Fibroblast of mammary gland (primary cell): ENCODE measurements at regions not wholly inside any gene's neighbourhood (a gene's known extent, or its start where the extent isn't known, plus 50 kb on each side); places are given as distances from the start of the nearest gene placed in this dataset.

Source experiments
- DNase-seq: peaks from one replicate; pipeline ENCODE4 v3.0.0-alpha.2; 2010; ENCODE audit warnings: low read depth
- H3K4me3 ChIP-seq: 2 replicates; pipeline ENCODE4 v1.5.1; 2011; ENCODE audit warnings: low read depth, mild to moderate bottlenecking, low read length, moderate library complexity; ENCODE audit not compliant: control insufficient read depth
- TF ChIP-seq, protein P1 (sequence below): conservative IDR thresholded peaks from 2 replicates; pipeline ENCODE4 v1.5.1; 2011; ENCODE audit warnings: low read depth, low read length, inconsistent platforms; ENCODE audit not compliant: control insufficient read depth, insufficient read depth

DNA sequence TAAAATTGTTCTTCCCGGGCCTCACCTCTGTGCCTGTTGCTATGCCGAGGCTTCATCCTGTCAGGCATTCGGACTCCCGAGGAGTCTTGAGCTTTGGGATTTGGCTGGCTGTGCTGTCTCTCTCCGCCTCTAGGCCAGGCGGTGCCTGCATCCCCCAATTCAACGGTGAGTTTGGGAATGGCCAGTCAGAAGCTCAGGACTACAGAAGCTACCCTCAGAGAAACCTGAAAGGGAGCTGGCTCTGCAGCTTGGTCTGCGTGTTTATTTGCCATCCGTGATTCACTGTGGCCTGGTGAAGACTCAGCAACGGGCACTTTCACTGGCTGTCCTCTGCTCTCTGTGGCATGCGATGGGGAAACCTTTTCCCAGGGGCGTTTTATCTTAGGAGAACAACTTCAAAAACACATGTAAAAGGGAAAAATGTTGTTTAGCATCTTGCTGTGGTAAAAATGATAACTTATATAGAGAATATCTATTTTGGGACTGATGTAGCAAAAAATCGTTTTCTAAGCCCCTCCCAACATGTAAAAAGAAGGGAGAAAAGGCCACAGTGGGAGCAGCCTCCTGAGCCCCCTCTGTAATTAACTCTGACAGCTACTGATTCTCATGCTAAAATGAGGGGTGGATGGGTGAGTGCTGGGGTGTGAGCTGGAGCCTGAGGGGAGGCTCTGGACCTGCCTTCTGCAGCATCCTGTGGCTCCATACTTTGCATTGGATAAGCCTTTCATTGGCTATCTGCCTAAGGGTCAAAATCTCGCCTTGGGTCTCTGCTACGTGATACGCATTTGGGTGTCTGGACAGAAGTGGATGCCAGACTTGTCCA lies 103.4 kb upstream of the KLHL25 start:
- DNase-seq, result no peak
- H3K4me3 ChIP-seq, result no peak overlapping the region
- TF ChIP-seq, protein P1, sequence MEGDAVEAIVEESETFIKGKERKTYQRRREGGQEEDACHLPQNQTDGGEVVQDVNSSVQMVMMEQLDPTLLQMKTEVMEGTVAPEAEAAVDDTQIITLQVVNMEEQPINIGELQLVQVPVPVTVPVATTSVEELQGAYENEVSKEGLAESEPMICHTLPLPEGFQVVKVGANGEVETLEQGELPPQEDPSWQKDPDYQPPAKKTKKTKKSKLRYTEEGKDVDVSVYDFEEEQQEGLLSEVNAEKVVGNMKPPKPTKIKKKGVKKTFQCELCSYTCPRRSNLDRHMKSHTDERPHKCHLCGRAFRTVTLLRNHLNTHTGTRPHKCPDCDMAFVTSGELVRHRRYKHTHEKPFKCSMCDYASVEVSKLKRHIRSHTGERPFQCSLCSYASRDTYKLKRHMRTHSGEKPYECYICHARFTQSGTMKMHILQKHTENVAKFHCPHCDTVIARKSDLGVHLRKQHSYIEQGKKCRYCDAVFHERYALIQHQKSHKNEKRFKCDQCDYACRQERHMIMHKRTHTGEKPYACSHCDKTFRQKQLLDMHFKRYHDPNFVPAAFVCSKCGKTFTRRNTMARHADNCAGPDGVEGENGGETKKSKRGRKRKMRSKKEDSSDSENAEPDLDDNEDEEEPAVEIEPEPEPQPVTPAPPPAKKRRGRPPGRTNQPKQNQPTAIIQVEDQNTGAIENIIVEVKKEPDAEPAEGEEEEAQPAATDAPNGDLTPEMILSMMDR, result no peak

DNA sequence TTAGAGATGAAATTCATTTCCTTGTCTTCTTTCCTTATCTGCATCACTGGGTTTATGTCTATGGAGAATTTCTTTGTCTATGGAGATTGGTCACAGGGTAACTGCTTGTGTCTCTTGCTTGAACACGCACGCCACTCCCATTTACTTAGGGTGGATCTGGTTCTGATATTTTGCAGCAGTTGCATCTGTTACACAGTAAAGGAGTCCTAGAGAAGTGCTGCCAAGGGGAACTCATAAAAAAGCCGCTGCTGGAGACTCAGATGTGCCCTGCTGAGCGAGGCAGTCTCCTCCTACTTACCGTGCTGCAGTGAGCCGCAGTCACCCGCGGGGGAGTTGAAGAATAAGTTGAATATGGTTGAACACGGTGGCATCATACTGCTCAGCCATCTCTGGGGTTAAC lies 105.2 kb upstream of the KLHL25 start:
- TF ChIP-seq, protein P1, result no peak
- H3K4me3 ChIP-seq, result no peak overlapping the region
- DNase-seq, result no peak

DNA sequence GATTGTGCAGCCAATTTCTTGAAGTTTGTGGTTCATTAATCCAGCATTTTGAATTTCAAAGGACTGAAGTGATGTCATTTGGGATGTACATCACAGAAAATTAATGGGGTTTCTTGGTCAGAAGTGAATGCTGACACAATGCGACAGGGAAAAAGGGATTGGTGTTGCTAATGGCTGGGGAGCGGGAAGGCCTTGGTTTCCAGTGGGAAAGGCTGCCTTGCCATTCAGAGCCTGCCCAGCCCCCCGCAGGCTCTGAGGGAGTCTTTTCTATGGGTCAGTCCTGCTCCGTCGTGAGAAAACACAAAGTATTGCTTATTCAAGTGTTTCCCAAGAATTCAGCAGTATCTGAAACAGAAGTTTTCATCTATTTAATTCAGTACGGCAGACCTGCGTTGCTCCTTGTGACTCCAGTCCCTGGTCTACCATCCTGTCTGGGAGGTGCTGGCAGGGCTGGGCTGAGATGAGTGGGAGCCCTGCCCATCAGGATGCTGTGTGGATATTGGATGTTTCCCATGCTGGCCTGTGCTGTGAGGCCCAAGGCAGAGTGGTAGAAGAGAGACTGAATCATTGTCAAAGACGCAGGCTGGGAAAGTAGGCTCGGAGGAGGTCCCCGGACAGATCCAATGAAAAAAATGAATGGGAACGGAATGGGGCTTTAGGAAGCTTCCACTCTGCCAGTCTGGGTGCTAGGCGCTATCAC lies 111.2 kb upstream of the KLHL25 start:
- H3K4me3 ChIP-seq, result no peak overlapping the region
- no peak for DNase-seq
- TF ChIP-seq, protein P1, result no peak

DNA sequence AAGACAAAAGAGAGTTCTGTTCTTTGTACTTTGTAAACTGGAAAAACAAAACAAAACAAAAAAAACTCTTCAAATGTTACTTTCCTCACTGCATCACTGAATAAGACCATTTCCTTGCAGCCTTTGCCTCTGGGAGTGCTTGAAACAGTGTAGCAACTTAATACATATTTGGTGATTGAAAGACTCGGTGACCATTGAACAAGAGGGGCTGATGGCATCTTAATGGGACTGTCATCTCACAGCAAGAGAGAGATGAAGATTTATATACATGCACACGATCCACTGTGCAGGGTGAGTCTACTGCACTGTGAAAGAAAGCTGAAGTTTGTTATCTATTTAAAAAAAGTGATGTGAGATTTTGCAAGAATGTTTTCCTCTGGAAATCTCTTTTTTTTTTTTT lies 111.9 kb upstream of the KLHL25 start:
- no peak for DNase-seq
- H3K4me3 ChIP-seq, result no peak overlapping the region
- TF ChIP-seq, protein P1, result no peak

DNA sequence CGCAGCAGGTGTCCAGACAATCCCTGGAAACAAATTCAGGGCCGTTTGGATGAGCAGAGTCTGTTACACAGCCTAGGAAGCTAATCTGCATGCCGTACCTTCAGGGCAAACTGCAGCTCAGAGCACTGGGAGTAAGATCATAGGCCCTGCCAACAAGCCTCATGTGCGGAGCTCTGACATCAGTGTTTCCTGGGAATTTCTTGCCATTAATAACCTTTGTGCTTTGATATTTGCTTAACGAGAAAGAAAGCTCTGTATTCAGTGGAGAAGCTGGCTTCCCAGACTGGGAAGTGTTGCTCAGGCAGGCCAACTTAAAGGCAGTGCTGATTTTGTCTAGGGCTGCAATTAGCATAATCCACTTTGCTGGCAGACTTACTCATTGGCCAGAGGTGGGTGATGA lies 116.1 kb upstream of the KLHL25 start:
- no peak for DNase-seq
- TF ChIP-seq, protein P1, result no peak
- no peak overlapping the region for H3K4me3 ChIP-seq

DNA sequence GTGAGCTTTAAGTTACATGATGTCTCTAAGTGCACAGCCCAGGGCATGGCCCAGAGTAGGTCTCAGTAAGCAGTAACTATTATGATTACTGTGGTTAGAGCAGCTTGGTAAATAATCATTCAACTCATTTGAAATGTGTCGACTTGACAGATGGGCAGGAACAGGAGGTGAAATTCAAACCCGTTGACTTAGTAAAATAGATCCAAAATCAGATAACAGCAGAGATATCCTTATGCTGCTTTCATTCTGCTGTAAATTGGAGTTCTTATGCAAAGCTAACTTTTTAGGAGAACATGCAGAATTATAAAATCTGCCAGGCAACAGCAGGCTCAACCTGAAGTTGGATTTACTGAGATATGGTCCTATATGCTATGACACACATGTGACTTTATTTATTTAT lies 118.7 kb upstream of the KLHL25 start:
- no peak overlapping the region for H3K4me3 ChIP-seq
- TF ChIP-seq, protein P1, result no peak
- DNase-seq, result no peak

DNA sequence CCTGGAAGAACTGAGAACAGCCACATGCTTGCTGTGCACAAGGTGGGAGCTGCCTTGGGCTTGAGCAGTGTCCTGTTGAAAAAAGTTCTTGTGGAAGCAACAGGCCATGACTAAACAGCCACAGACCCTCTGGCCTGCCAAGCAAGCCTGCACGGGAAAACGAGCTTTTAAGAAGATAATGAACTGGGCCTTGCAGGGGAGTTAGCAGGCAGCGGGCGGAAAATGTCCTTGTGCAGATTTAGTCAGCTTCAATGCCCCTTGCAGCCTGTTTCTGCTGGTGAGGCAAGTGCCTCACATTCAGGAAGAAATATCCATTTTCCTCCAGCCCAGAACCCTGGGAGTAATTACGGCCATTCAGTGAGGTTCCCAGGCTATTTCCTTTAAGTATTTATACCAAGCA lies 126.2 kb upstream of the KLHL25 start:
- no peak for DNase-seq

More for the DNA sequence above, 126.2 kb upstream of the KLHL25 start:
- TF ChIP-seq, protein P1, result no peak
- no peak overlapping the region for H3K4me3 ChIP-seq
